ENCODE measurements at regions not wholly inside any gene's neighbourhood (a gene's known extent, or its start where the extent isn't known, plus 50 kb on each side); places are given as distances from the start of the nearest gene placed in this dataset.

DNA sequence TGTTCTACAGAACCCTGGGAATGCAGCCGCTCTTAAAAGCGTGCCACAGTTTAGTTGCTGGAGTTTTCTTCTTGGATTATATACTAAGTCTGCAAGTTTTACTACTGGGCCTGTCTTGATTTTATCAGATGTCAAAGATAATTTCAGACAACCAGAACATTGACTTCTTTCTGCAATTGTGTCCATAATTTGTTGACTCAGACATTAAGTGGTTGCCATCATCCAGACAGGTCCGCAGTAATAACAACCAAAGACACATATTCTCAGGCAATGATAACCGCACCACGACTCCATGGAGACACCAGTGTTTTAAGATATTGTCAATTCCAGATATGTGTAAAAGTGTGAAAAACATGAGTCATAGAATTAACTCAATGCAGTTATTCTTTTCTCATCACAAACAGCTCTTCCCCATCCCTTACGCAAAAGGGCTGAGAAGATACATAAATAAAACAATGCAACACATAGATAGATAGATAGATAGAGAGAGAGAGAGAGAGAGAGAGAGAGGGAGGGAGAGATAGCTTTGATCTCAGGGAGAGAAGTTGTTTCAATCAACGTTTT lies 90.4 kb upstream of the FMN2 start:
- no peak for DNase-seq

DNA sequence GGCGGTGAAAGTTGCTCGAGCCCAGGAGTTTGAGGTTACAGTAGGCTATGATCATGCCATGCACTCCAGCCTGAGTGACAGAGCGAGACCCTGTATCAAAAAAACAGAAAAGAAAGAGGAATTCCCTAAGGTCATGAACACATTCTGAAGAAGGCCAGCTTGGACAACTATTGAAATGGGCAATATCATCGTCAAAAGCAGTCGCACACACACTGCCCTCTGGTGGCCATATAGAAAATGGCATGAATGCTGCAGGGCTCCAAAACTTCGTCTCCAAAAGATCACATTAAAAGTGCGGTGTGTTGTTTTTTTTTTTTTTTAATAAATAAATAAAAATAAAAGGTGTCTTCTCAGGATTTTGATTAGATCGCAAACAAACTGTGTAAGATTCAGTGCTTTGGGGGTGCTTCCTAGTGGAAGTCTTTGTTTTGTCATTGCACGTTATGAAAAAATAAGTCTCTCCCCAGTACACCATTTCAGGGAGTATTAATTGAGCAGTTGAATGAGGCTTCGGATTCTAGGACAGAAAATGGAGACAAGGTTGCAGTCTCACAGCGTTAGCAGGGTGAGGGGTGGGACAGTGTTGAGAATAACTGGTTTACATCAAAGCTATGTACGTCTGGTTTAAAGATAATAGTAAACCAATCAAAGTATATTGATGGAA lies 87.5 kb upstream of the FMN2 start:
- no peak for DNase-seq

DNA sequence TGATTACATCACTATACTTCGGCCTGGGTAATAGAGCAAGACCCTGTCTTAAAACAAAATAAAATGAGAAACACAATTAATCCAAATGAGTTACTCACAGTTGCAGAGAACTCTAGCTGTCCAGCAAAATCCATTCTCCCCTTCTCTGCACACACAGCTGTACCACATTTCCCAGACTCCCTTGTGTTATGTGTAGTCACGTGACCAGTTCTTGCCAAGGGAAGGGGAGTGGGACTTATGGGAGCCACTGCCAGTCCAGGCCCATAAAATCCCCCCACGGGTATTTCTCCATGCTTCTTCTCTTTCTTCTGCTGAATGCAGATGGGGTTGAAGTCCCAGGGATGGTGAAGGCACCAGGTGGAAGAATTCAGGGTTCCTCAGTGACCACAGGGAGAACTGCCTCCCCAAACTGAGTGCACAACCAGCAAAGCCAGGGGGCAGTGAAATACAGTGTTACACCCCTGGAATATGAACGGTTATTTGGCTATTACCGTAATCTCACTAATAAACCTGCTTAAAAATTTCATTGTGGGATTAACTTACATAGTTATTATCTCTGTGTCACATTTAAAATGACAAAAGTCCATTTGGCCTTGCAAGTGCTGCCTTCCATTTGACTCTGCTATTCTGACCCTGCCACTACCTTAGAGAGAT lies 85.6 kb upstream of the FMN2 start:
- no peak for DNase-seq

DNA sequence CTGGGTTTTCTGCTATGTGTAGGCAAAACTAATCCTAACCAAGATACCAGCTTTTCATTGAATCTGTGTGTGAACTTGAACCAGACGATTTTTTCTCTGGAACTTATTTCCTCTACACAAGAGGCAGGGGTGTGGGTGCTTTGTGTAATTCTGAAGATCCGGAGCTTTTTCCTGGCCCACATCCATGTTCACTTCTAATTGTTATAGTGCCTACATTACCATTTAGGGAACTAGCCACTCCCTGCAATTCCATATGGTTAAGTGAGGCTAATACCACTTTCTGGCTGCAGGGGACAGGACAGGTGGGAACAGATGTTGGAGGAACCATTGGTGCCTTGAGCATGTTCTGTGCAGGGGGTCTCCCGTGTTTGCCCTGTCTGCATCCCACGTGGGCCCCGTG lies 83.4 kb upstream of the FMN2 start:
- no peak for DNase-seq

DNA sequence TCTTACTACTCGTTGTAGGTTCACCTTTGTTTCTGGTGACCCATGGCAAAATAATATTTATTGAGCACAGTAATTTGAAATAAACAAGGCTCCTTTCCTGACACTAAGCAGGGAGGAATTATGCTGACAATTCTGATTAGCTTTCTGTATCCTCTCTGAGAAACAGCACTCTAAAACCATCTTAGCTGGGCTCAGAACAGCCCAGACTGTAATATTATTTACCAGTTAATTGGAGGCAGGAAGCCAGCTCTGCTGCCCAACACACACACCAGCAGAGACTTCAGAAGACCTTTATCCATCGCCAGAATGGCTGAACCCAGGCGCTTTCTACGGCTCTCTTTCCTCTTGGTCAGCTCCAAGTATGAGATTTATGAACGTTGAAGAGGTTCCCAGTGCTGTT lies 77.6 kb upstream of the FMN2 start:
- no peak for DNase-seq

DNA sequence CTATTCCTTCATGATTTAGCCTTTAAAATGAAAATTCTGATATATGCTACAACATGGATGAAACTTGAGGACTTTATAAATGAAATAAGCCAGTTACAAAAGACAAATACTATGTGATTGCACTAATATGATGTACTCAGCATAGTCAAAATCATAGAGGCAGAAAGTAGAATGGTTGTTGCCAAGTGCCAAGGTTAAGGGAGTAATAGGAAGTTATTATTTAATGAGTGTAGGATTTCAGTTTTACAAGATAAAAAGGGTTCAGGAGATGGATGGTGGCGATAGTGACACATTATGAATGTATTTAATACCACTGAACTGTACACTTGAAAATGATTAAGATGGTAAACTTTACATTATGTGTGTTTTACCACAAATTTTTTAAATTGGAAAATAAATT lies 73.1 kb upstream of the FMN2 start:
- DNase-seq: no peak

DNA sequence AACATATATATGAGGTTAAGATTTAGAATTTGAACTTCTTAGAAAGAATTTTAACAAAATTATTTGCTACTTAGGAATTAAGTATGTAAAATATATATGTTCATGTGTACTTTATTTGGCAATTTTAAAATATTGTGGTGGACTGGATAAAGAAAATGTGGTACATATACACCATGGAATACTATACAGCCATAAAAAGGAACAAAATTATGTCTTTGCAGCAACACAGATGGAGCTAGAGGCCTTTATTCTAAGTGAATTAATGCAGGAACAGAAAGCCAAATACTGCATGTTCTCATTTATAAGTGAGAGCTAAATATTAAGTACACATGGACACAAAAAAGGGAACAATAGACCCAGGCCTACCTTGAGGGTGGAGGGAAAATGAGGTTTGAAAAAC lies 72.2 kb upstream of the FMN2 start:
- no peak for DNase-seq

DNA sequence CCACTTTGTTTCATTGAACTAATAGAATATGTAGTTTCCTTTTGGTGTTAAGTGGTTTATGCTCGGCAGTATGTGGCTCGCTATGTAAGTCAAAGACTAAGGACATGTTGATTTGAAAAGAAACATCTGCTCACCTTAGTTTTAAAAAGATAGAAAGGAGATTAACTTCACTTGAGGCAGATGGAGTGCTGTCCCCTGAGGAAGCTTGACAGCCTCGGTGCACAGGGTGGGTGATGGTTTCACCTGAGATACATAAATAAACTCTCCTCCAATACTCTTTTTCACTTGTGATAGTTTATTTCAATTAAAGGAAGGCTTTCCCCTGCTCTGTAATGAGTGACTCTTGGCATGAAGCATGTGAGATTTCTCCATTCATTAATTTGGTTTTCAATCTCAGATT lies 70.8 kb upstream of the FMN2 start:
- no peak for DNase-seq

DNA sequence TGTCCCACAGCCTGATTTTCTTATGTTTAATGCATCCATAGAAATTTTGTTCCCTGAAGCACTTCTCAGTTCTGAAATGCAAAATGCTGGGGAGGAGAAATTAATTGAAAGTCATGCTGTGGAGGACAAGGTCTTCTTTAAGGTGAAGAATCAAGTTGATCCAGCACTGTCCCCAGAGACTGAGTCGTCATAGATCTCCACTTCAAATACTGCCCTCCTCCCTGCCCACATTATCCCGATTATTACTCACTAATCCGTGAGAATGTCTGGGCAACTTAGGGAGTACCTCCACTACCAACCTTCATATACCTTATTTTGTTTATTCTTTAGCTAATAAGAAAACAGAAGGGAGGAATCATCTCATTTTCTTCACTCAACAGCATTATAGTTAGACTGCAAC lies 70.0 kb upstream of the FMN2 start:
- DNase-seq: no peak

DNA sequence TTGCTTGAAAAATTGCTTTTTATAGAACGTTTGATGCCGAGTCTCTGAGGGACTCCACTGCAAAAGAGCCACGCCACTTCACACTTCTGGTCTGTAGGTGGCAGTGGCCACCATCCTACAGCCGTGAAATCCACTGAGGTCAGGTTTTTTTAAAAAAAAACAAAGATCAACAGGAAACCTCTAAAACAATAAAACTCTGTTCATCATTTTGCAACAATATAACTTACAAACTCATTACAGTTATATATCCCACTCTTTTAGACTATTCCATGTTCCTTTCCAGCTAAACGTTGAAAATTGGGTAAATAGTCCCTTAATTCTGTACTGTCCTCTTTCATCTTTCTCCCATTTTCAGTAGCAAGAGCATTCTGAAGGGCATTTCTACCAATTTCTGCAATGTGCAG lies 64.6 kb upstream of the FMN2 start:
- DNase-seq: peak; percentile 12 to 20

DNA sequence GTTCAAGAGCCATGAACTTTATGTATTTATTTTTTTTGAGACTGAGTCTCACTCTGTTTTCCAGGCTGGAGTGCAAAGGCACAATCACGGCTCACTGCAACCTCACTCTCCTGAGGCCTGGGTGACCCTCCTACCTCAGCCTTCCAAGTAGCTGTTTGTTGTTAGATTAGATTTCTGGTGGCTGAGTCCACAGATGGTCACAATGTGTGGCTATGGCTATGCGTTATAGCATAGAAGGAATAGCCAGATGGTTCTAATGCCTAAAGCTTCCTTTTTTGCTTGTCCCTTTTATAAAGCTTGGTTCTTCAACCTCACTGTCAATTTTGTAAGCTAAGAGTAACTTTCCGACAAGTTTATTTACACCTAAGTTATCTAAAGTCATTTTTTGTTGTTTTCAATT lies 62.3 kb upstream of the FMN2 start:
- no peak for DNase-seq

DNA sequence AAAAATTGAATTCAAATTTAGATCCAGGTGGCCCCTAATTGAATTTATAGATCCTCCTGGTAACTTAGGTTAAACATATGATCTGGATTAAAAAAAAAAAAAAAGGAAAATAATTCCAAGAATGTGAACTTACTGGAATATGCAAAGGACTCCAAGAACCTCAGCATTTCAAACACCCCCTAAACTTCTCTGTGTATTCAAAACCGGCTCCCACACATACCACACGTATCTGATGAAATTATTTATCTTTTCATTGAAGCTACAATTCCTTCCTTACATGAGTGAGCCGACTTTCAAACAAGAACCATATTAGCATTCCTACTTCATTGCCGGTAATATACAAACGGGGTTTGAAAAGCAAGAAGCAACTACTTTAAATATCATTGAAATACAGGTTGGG lies 61.4 kb upstream of the FMN2 start:
- no peak for DNase-seq

DNA sequence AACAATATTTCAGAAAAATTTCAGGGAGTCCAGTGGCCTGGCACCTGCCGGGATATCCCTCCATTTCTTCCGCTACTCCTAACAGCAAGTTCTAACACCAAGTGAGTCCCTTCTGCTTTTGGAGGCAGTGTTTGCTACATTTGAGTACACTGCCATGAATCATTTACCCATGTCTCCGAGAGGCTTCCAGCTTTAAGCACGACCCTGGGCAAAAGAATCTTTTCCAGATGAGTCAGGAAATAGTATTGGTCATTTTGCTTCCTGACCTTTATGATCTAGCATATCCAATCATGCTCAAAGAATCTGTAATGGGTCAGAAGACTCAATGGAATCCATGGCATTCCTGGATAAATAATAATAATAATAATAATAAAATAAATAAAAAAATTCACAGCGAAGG lies 60.7 kb upstream of the FMN2 start:
- no peak for DNase-seq

DNA sequence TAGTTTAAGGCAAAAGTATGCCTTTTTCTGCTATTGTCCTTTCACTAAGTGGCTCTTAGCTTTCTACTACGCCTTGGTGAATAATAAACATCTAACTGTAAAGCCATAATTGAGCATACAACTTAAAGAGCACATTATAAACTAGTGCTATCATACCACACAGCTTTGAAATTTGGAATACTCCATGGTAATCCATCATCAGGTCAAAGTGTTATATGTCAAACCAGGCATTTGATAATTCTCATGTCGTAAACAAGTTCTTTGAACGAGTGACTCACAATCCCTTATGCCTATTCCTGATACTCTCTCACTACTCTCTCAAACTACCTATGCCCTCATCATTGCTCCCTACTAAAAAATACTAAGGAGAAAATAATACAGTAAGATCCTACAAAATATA lies 60.3 kb upstream of the FMN2 start:
- no peak for DNase-seq

DNA sequence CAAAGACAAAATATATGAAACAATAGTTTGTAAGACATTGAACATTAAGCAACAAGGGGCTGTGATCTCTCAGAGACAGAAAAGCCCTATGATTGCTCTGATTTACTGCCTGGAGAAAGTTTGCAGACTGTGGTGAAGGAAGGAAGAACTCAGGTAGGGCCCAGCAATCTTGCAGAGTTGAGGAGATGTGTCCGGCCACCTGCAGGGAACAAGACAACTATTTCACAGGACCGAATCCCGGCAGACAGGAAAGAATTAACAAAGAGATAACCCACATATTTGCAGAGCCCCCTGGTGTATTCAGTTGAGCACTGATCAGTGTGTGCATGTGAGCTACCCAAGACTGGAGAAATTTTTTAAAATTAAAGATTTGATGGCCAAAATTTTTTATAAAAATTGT lies 58.3 kb upstream of the FMN2 start:
- DNase-seq: no peak

DNA sequence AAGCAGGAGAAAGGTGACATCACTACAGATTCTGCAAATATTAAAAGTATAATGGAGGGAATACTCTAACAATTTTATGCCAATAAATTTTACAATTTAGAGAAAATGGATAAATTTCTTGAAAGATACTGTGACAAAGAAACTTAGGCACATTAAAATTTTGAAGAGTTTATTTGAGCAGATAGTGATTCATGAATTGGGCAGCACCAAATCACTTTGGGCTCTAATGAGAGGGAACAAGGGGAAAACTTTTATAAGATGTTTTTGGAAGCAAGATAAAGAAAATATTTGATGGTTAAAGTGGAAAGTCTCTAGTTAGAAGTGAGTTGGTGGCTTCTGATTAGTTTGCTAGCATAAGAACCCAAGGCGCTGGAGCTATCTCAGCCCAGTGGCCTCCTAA lies 55.2 kb upstream of the FMN2 start:
- DNase-seq: no peak

Measured in SHP77 (cell line).